GM12872 (cell line): ENCODE measurements at regions not wholly inside any gene's neighbourhood (a gene's known extent, or its start where the extent isn't known, plus 50 kb on each side); places are given as distances from the start of the nearest gene placed in this dataset.

Source experiments
- CTCF ChIP-seq: IDR thresholded peaks from 3 replicates; pipeline ENCODE4 v1.5.1; 2011; ENCODE audit warnings: low read depth, mild to moderate bottlenecking, low read length, moderate library complexity; ENCODE audit not compliant: insufficient read depth

GRCh38 chr4:10298681-10299080, 158.5 kb downstream of the ZNF518B start:
- no peak for TF ChIP-seq CTCF

GRCh38 chr4:10296730-10297129, 160.5 kb downstream of the ZNF518B start:
- TF ChIP-seq CTCF: no peak

GRCh38 chr4:10295301-10295700, 161.9 kb downstream of the ZNF518B start:
- TF ChIP-seq CTCF: no peak

GRCh38 chr4:10289538-10289906, 167.7 kb downstream of the ZNF518B start:
- no peak for TF ChIP-seq CTCF

- no peak for TF ChIP-seq CTCF
These were observed 168.2 kb downstream of the ZNF518B start for GRCh38 chr4:10288830-10289537.

- no peak for TF ChIP-seq CTCF
These were observed 168.4 kb upstream of the WDR1 start for GRCh38 chr4:10285028-10285427.

GRCh38 chr4:10283761-10284160, 167.2 kb upstream of the WDR1 start:
- TF ChIP-seq CTCF: no peak

- no peak for TF ChIP-seq CTCF
These were observed 165.4 kb upstream of the WDR1 start for GRCh38 chr4:10281996-10282395.
